ENCODE measurements at regions not wholly inside any gene's neighbourhood (a gene's known extent, or its start where the extent isn't known, plus 50 kb on each side); places are given as distances from the start of the nearest gene placed in this dataset.

GRCh38 chr20:6240059-6240458 is 117.2 kb upstream of the FERMT1 start:
- no peak for DNase-seq (ENCODE audit: low spot score in 2 of 2)
- no peaks in the 10 kb centered on the region for H3K27me3 ChIP-seq
- H3K4me3 ChIP-seq = no peak overlapping the region
- peaks cover 0 to 3% (median 0%) of the 10 kb centered on the region in 4 donors for H3K9me3 ChIP-seq
- no peak overlapping the region for H3K27ac ChIP-seq
- 95 to 97% methylated on average over 3 of the region's 3 CpGs for WGBS, 2 donors
- no peaks in the 10 kb centered on the region for H3K36me3 ChIP-seq
- TF ChIP-seq EP300 (IDR thresholded peaks at IDR 0.05) = no peak
- no peak for TF ChIP-seq CTCF (IDR thresholded peaks at IDR 0.05)
- TF ChIP-seq POLR2A (IDR thresholded peaks at IDR 0.05) = no peak
- no peaks in the 10 kb centered on the region for H3K4me1 ChIP-seq

GRCh38 chr20:6238421-6238820 is 115.6 kb upstream of the FERMT1 start:
- H3K9me3 ChIP-seq = peaks cover 0 to under 1% (median 0%) of the 10 kb centered on the region in 4 donors
- 60 to 66% methylated on average over 6 of the region's 6 CpGs for WGBS, 2 donors
- H3K27ac ChIP-seq = no peak overlapping the region
- no peak overlapping the region for H3K4me3 ChIP-seq
- no peaks in the 10 kb centered on the region for H3K36me3 ChIP-seq
- H3K4me1 ChIP-seq = no peaks in the 10 kb centered on the region
- DNase-seq (ENCODE audit: low spot score in 2 of 2) = no peak
- H3K27me3 ChIP-seq = no peaks in the 10 kb centered on the region
- TF ChIP-seq CTCF (IDR thresholded peaks at IDR 0.05) (no peak), POLR2A (IDR thresholded peaks at IDR 0.05) (no peak), EP300 (IDR thresholded peaks at IDR 0.05) (no peak)

- Histone ChIP-seq H3K36me3 (no peaks in the 10 kb centered on the region), H3K9me3 (no peaks in the 10 kb centered on the region), H3K27me3 (no peaks in the 10 kb centered on the region), H3K27ac (no peak overlapping the region), H3K4me3 (no peak overlapping the region), H3K4me1 (no peaks in the 10 kb centered on the region)
- no peak for DNase-seq (ENCODE audit: low spot score in 2 of 2)
- WGBS, 2 donors = 81 to 87% methylated on average over 1 of the region's 1 CpG
- TF ChIP-seq POLR2A (IDR thresholded peaks at IDR 0.05) = no peak
- TF ChIP-seq CTCF (IDR thresholded peaks at IDR 0.05) = no peak
- no peak for TF ChIP-seq EP300 (IDR thresholded peaks at IDR 0.05)
These were observed 112.7 kb upstream of the FERMT1 start for GRCh38 chr20:6235510-6235909.

GRCh38 chr20:6232436-6232835 is 109.6 kb upstream of the FERMT1 start:
- Histone ChIP-seq H3K4me3 (no peak overlapping the region), H3K9me3 (no peaks in the 10 kb centered on the region), H3K4me1 (no peaks in the 10 kb centered on the region), H3K27me3 (no peaks in the 10 kb centered on the region), H3K27ac (no peak overlapping the region), H3K36me3 (no peaks in the 10 kb centered on the region)
- 65 to 66% methylated on average over 3 of the region's 3 CpGs for WGBS, 2 donors
- no peak for DNase-seq (ENCODE audit: low spot score in 2 of 2)
- TF ChIP-seq EP300 (IDR thresholded peaks at IDR 0.05) (no peak), POLR2A (IDR thresholded peaks at IDR 0.05) (no peak), CTCF (IDR thresholded peaks at IDR 0.05) (no peak)

GRCh38 chr20:6231556-6231955 is 108.7 kb upstream of the FERMT1 start:
- Histone ChIP-seq H3K27me3 (no peaks in the 10 kb centered on the region), H3K9me3 (no peaks in the 10 kb centered on the region), H3K27ac (no peak overlapping the region), H3K4me1 (no peaks in the 10 kb centered on the region), H3K4me3 (no peak overlapping the region), H3K36me3 (no peaks in the 10 kb centered on the region)
- TF ChIP-seq POLR2A (IDR thresholded peaks at IDR 0.05) (no peak), EP300 (IDR thresholded peaks at IDR 0.05) (no peak), CTCF (IDR thresholded peaks at IDR 0.05) (no peak)
- no peak for DNase-seq (ENCODE audit: low spot score in 2 of 2)
- 50 to 54% methylated on average over 2 of the region's 2 CpGs for WGBS, 2 donors
